ENCODE measurements at regions not wholly inside any gene's neighbourhood (a gene's known extent, or its start where the extent isn't known, plus 50 kb on each side); places are given as distances from the start of the nearest gene placed in this dataset.

- no peak for DNase-seq (ENCODE audit: low spot score)
These were observed 53.8 kb upstream of the OLFM3 start for GRCh38 chr1:102050556-102050955.

- no peak for DNase-seq (ENCODE audit: low spot score)
These were observed 51.0 kb upstream of the OLFM3 start for GRCh38 chr1:102047724-102048123.

Measured in pons (tissue), 1 donor.